ENCODE measurements at regions not wholly inside any gene's neighbourhood (a gene's known extent, or its start where the extent isn't known, plus 50 kb on each side); places are given as distances from the start of the nearest gene placed in this dataset.

- no peak overlapping the region for H2AFZ ChIP-seq (ENCODE audit: low read depth, low read length, poor library complexity, severe bottlenecking)
- no peaks in the 10 kb centered on the region for H4K20me1 ChIP-seq (ENCODE audit: insufficient read depth)
- no peak for TF ChIP-seq EGR1 (IDR thresholded peaks at IDR 0.05; ENCODE audit: low read depth)
- TF ChIP-seq EZH2phosphoT487 (IDR thresholded peaks at IDR 0.05; ENCODE audit: borderline replicate concordance): no peak
- TF ChIP-seq FOSL1 (IDR thresholded peaks at IDR 0.05; ENCODE audit: low read depth): no peak
- no peak for TF ChIP-seq ATF3 (IDR thresholded peaks at IDR 0.05)
- no peak for TF ChIP-seq SP1 (IDR thresholded peaks at IDR 0.05; ENCODE audit: low read depth)
- no peak for TF ChIP-seq CBX3 (IDR thresholded peaks at IDR 0.05; ENCODE audit: low read depth)
- TF ChIP-seq JUND (IDR thresholded peaks at IDR 0.05): no peak
- H3K36me3 ChIP-seq (ENCODE audit: control insufficient read depth in 1 of 2, insufficient read depth in 2 of 2, low read length in 2 of 2): no peaks in the 10 kb centered on the region
- no peaks in the 10 kb centered on the region for H3K9me3 ChIP-seq (ENCODE audit: control insufficient read depth in 1 of 2, insufficient read depth in 1 of 2, low read depth in 1 of 2, low read length in 2 of 2)
- intact Hi-C loops (cut with micrococcal nuclease): no loop called here
- H3K27ac ChIP-seq (ENCODE audit: low read depth, low read length): no peak overlapping the region
- no peaks in the 10 kb centered on the region for H3K27me3 ChIP-seq (ENCODE audit: insufficient read depth, low read length)
- H3K4me3 ChIP-seq (replicated peaks in 1 of 2; ENCODE audit: low read depth in 1 of 2, low read length in 2 of 2): no peak overlapping the region
- no peak for DNase-seq (ENCODE audit: low read depth, low spot score)
- H3K9ac ChIP-seq (ENCODE audit: low read length): no peak overlapping the region
- ChIA-PET POLR2A (no interaction called here), CTCF (no interaction called here), RAD21 (ENCODE audit: low non-redundant PET in 1 of 2, low total read pairs in 2 of 2, uncharacterized antibody in 2 of 2, unreplicated experiment in 2 of 2) (no interaction called here)
- BruUV-seq (replicated peaks): no TSS peak
- ATAC-seq: no peak
- H3K4me2 ChIP-seq (ENCODE audit: low read length): no peak overlapping the region
- no peaks in the 10 kb centered on the region for H3K9me2 ChIP-seq (ENCODE audit: insufficient read depth)
- H3K4me1 ChIP-seq (ENCODE audit: control insufficient read depth in 1 of 2, insufficient read depth in 2 of 2, low read length in 2 of 2): no peaks in the 10 kb centered on the region
- no peaks in the 10 kb centered on the region for H3K79me2 ChIP-seq (ENCODE audit: insufficient read depth, low read length)
Measured at GRCh38 chr14:51147183-51147582, 52.3 kb upstream of the TRIM9 start.

- no peak overlapping the region for H3K4me2 ChIP-seq (ENCODE audit: low read length)
- H3K9me2 ChIP-seq (ENCODE audit: insufficient read depth): no peaks in the 10 kb centered on the region
- H3K79me2 ChIP-seq (ENCODE audit: insufficient read depth, low read length): no peaks in the 10 kb centered on the region
- no TSS peak for BruUV-seq (replicated peaks)
- H4K20me1 ChIP-seq (ENCODE audit: insufficient read depth): no peaks in the 10 kb centered on the region
- ATAC-seq: no peak
- H3K4me3 ChIP-seq (replicated peaks in 1 of 2; ENCODE audit: low read depth in 1 of 2, low read length in 2 of 2): no peak overlapping the region
- no peak overlapping the region for H3K27ac ChIP-seq (ENCODE audit: low read depth, low read length)
- no peaks in the 10 kb centered on the region for H3K9me3 ChIP-seq (ENCODE audit: control insufficient read depth in 1 of 2, insufficient read depth in 1 of 2, low read depth in 1 of 2, low read length in 2 of 2)
- no peaks in the 10 kb centered on the region for H3K36me3 ChIP-seq (ENCODE audit: control insufficient read depth in 1 of 2, insufficient read depth in 2 of 2, low read length in 2 of 2)
- no peak overlapping the region for H3K9ac ChIP-seq (ENCODE audit: low read length)
- TF ChIP-seq EZH2phosphoT487 (IDR thresholded peaks at IDR 0.05; ENCODE audit: borderline replicate concordance) (no peak), MAX (IDR thresholded peaks at IDR 0.05) (no peak), CEBPB (IDR thresholded peaks at IDR 0.05; ENCODE audit: low read depth) (no peak), ELF1 (IDR thresholded peaks at IDR 0.05; ENCODE audit: borderline replicate concordance, low read depth) (no peak), ZNF274 (IDR thresholded peaks at IDR 0.05; ENCODE audit: low read depth, low read length) (no peak), TCF7L2 (IDR thresholded peaks at IDR 0.05; ENCODE audit: borderline replicate concordance, extremely low read depth, insufficient read depth, insufficient read length) (no peak), SRF (IDR thresholded peaks at IDR 0.05; ENCODE audit: low read depth) (no peak), CTCF (IDR thresholded peaks at IDR 0.05 in 2 of 3, conservative IDR thresholded peaks at IDR 0.05 in 1 of 3; ENCODE audit: borderline replicate concordance in 1 of 3, insufficient read depth in 1 of 3, low read depth in 2 of 3, low read length in 2 of 3) (no peak), POLR2A (IDR thresholded peaks at IDR 0.05; ENCODE audit: borderline replicate concordance, extremely low read depth, insufficient read depth, insufficient read length) (no peak), REST (IDR thresholded peaks at IDR 0.05; ENCODE audit: low read depth) (no peak), CBX3 (IDR thresholded peaks at IDR 0.05; ENCODE audit: low read depth) (no peak), EGR1 (IDR thresholded peaks at IDR 0.05; ENCODE audit: low read depth) (no peak), RAD21 (IDR thresholded peaks at IDR 0.05; ENCODE audit: low read depth) (no peak)
- no peaks in the 10 kb centered on the region for H3K4me1 ChIP-seq (ENCODE audit: control insufficient read depth in 1 of 2, insufficient read depth in 2 of 2, low read length in 2 of 2)
- H2AFZ ChIP-seq (ENCODE audit: low read depth, low read length, poor library complexity, severe bottlenecking): no peak overlapping the region
- CTCF ChIA-PET: no interaction called here
- RAD21 ChIA-PET (ENCODE audit: low non-redundant PET in 1 of 2, low total read pairs in 2 of 2, uncharacterized antibody in 2 of 2, unreplicated experiment in 2 of 2): no interaction called here
- no peak for DNase-seq (ENCODE audit: low read depth, low spot score)
- intact Hi-C loops (cut with micrococcal nuclease): loop anchor here (5.0 kb wide), 1 partner anchor 627 kb away; no protein-coding TSS in a partner anchor
- POLR2A ChIA-PET: no interaction called here
- no peaks in the 10 kb centered on the region for H3K27me3 ChIP-seq (ENCODE audit: insufficient read depth, low read length)
Measured at GRCh38 chr14:51155326-51155725, 60.4 kb upstream of the TRIM9 start.

All from HCT116 (cell line).